ENCODE measurements at regions not wholly inside any gene's neighbourhood (a gene's known extent, or its start where the extent isn't known, plus 50 kb on each side); places are given as distances from the start of the nearest gene placed in this dataset.
"Not testable (repeated sequence)": the region's sequence is repeated elsewhere in the genome, so short reads cannot be mapped to it uniquely, and the experiment has no call there.

DNA sequence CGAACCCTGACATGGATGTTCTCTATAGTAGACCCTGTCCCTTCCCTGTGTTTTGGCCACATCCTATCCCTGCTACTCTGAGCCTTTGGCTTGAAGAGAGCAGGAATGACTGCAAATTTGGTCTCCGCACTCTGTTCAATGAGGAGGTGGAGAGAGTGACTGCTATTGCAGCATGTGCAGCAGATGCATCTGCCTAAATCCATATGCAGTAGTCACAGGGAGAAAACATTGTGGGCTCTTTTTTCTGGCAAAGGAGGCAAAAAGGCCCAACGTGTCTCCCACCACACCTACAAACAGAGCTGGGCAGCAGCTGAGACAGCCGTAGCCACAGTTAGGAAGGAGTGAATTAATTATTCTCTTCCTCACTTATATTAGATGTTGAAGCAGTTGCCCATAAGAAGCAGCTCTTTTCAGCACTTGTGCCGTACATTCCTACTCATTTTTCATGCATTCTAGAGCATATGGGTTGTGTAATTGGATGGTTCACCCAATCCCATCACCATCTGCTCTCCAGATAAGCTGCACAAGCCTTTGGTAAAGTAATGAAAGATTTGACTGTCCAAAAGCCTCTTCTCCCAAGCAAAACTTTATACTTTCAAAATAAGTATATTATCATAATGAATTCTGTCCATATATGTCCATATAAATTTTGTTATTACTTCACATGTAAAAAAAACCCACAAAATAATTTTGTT, 147.9 kb upstream of the FAM47A start:
- ATAC-seq (ENCODE audit: low FRiP score): no peak

DNA sequence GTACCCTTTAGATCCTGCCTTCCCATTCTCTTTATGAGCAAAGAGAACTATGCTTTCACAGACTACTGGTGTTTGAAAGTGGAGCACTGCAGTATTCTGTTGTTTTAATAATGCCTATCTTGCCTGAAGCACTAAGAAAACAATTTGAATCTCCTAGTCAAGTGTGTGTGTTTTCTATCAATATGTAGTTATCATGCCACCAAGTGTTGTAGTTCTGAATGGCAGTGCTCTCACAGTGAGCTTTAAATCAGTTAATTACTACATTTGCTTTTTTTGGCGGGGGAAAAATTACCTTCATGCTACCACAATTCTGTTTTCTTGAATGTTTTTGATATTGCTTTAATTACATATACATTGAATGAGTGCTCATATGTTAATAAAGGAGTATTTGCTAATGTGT, 143.6 kb upstream of the FAM47A start:
- 0 to 56% methylated on average over 1 of the region's 1 CpG for WGBS, 2 donors
- intact Hi-C loops (cut with DNase I): no loop called here
- Histone ChIP-seq H3K4me1 (ENCODE audit: control insufficient read depth in 1 of 2, insufficient read depth in 2 of 2, low read length in 2 of 2) (no peaks in the 10 kb centered on the region), H3K27ac (ENCODE audit: low read depth in 1 of 2, low read length in 2 of 2) (no peak overlapping the region), H3K9me3 (ENCODE audit: control insufficient read depth, low read length) (no peaks in the 10 kb centered on the region), H3K4me3 (ENCODE audit: low read length in 2 of 2) (no peak overlapping the region), H3K27me3 (ENCODE audit: control insufficient read depth in 1 of 2, insufficient read depth in 2 of 2, low read length in 1 of 2) (no peaks in the 10 kb centered on the region), H3K36me3 (ENCODE audit: control insufficient read depth in 1 of 2, insufficient read depth in 2 of 2, low read length in 1 of 2) (no peaks in the 10 kb centered on the region)
- no peak for ATAC-seq (ENCODE audit: low FRiP score)
- no peak for DNase-seq

More for the DNA sequence above, 147.9 kb upstream of the FAM47A start:
- no peaks in the 10 kb centered on the region for H3K9me3 ChIP-seq (ENCODE audit: control insufficient read depth, low read length)
- no peaks in the 10 kb centered on the region for H3K27me3 ChIP-seq (ENCODE audit: control insufficient read depth in 1 of 2, insufficient read depth in 2 of 2, low read length in 1 of 2)
- H3K4me3 ChIP-seq (ENCODE audit: low read length in 2 of 2): no peak overlapping the region
- no peak overlapping the region for H3K27ac ChIP-seq (ENCODE audit: low read depth in 1 of 2, low read length in 2 of 2)
- H3K4me1 ChIP-seq (ENCODE audit: control insufficient read depth in 1 of 2, insufficient read depth in 2 of 2, low read length in 2 of 2): no peaks in the 10 kb centered on the region
- intact Hi-C loops (cut with DNase I): no loop called here
- H3K36me3 ChIP-seq (ENCODE audit: control insufficient read depth in 1 of 2, insufficient read depth in 2 of 2, low read length in 1 of 2): no peaks in the 10 kb centered on the region
- no peak for DNase-seq
- 70 to 75% methylated on average over 5 of the region's 5 CpGs for WGBS, 2 donors

GRCh38 chrX:34270434-34270833, 138.3 kb upstream of the FAM47A start:
- H3K4me1 ChIP-seq (ENCODE audit: control insufficient read depth in 1 of 2, insufficient read depth in 2 of 2, low read length in 2 of 2): no peaks in the 10 kb centered on the region
- H3K9me3 ChIP-seq (ENCODE audit: control insufficient read depth, low read length): no peaks in the 10 kb centered on the region
- H3K27ac ChIP-seq (ENCODE audit: low read depth in 1 of 2, low read length in 2 of 2): no peak overlapping the region
- WGBS, 2 donors: 84 to 86% methylated on average over 2 of the region's 2 CpGs
- no peaks in the 10 kb centered on the region for H3K27me3 ChIP-seq (ENCODE audit: control insufficient read depth in 1 of 2, insufficient read depth in 2 of 2, low read length in 1 of 2)
- no peak overlapping the region for H3K4me3 ChIP-seq (ENCODE audit: low read length in 2 of 2)
- DNase-seq: no peak
- intact Hi-C loops (cut with DNase I): no loop called here
- no peaks in the 10 kb centered on the region for H3K36me3 ChIP-seq (ENCODE audit: control insufficient read depth in 1 of 2, insufficient read depth in 2 of 2, low read length in 1 of 2)
- ATAC-seq (ENCODE audit: low FRiP score): no peak

GRCh38 chrX:34238896-34239295, 106.8 kb upstream of the FAM47A start:
- H3K4me1 ChIP-seq (ENCODE audit: control insufficient read depth in 1 of 2, insufficient read depth in 2 of 2, low read length in 2 of 2): no peaks in the 10 kb centered on the region
- intact Hi-C loops (cut with DNase I): no loop called here
- 49 to 62% methylated on average over 4 of the region's 4 CpGs for WGBS, 2 donors
- no peak overlapping the region for H3K27ac ChIP-seq (ENCODE audit: low read depth in 1 of 2, low read length in 2 of 2)
- no peaks in the 10 kb centered on the region for H3K27me3 ChIP-seq (ENCODE audit: control insufficient read depth in 1 of 2, insufficient read depth in 2 of 2, low read length in 1 of 2)
- no peaks in the 10 kb centered on the region for H3K36me3 ChIP-seq (ENCODE audit: control insufficient read depth in 1 of 2, insufficient read depth in 2 of 2, low read length in 1 of 2)
- H3K4me3 ChIP-seq (ENCODE audit: low read length in 2 of 2): no peak overlapping the region
- H3K9me3 ChIP-seq (ENCODE audit: control insufficient read depth, low read length): no peaks in the 10 kb centered on the region
- no peak for DNase-seq
- no peak for ATAC-seq (ENCODE audit: low FRiP score)

DNA sequence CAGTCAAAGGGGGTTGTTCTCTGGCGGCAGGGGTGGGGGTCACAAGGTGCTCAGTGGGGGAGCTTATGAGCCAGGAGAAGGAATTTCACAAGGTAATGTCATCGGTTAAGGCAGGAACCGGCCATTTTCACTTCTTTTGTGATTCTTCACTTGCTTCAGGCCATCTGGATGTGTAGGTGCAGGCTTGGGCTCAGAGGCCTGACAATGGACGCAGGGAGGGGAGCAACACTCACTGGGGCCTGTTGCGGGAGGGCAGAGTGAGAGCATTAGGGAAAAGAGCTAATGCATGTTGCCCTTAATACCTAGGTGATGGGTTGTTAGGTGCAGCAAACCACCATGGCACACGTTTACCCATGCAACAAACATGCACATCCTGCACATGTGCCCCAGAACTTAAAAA, 98.0 kb upstream of the FAM47A start:
- intact Hi-C loops (cut with DNase I); H3K4me3 ChIP-seq (ENCODE audit: low read length in 2 of 2); H3K4me1 ChIP-seq (ENCODE audit: control insufficient read depth in 1 of 2, insufficient read depth in 2 of 2, low read length in 2 of 2); ATAC-seq (ENCODE audit: low FRiP score); DNase-seq; H3K27me3 ChIP-seq (ENCODE audit: control insufficient read depth in 1 of 2, insufficient read depth in 2 of 2, low read length in 1 of 2); H3K27ac ChIP-seq (ENCODE audit: low read depth in 1 of 2, low read length in 2 of 2); H3K36me3 ChIP-seq (ENCODE audit: control insufficient read depth in 1 of 2, insufficient read depth in 2 of 2, low read length in 1 of 2); H3K9me3 ChIP-seq (ENCODE audit: control insufficient read depth, low read length): not testable (repeated sequence)
- 73 to 77% methylated on average over 6 of the region's 6 CpGs for WGBS, 2 donors

- intact Hi-C loops (cut with DNase I): no loop called here
These were observed 95.7 kb upstream of the FAM47A start for GRCh38 chrX:34227804-34228203.

GRCh38 chrX:34223574-34223973, 91.5 kb upstream of the FAM47A start:
- no peaks in the 10 kb centered on the region for H3K27me3 ChIP-seq (ENCODE audit: control insufficient read depth in 1 of 2, insufficient read depth in 2 of 2, low read length in 1 of 2)
- H3K9me3 ChIP-seq (ENCODE audit: control insufficient read depth, low read length): no peaks in the 10 kb centered on the region
- intact Hi-C loops (cut with DNase I): no loop called here
- DNase-seq (no peak), ATAC-seq (ENCODE audit: low FRiP score) (no peak)
- H3K4me3 ChIP-seq (ENCODE audit: low read length in 2 of 2): no peak overlapping the region
- 53 to 60% methylated on average over 3 of the region's 3 CpGs for WGBS, 2 donors
- H3K36me3 ChIP-seq (ENCODE audit: control insufficient read depth in 1 of 2, insufficient read depth in 2 of 2, low read length in 1 of 2): no peaks in the 10 kb centered on the region
- H3K4me1 ChIP-seq (ENCODE audit: control insufficient read depth in 1 of 2, insufficient read depth in 2 of 2, low read length in 2 of 2): no peaks in the 10 kb centered on the region
- H3K27ac ChIP-seq (ENCODE audit: low read depth in 1 of 2, low read length in 2 of 2): no peak overlapping the region

More at GRCh38 chrX:34227804-34228203, 95.7 kb upstream of the FAM47A start:
- Histone ChIP-seq H3K27ac (ENCODE audit: low read depth in 1 of 2, low read length in 2 of 2) (no peak overlapping the region), H3K4me3 (ENCODE audit: low read length in 2 of 2) (no peak overlapping the region), H3K9me3 (ENCODE audit: control insufficient read depth, low read length) (no peaks in the 10 kb centered on the region), H3K36me3 (ENCODE audit: control insufficient read depth in 1 of 2, insufficient read depth in 2 of 2, low read length in 1 of 2) (no peaks in the 10 kb centered on the region), H3K27me3 (ENCODE audit: control insufficient read depth in 1 of 2, insufficient read depth in 2 of 2, low read length in 1 of 2) (no peaks in the 10 kb centered on the region), H3K4me1 (ENCODE audit: control insufficient read depth in 1 of 2, insufficient read depth in 2 of 2, low read length in 2 of 2) (no peaks in the 10 kb centered on the region)
- WGBS, 2 donors: 96 to 97% methylated on average over 2 of the region's 2 CpGs
- DNase-seq (no peak), ATAC-seq (ENCODE audit: low FRiP score) (no peak)

DNA sequence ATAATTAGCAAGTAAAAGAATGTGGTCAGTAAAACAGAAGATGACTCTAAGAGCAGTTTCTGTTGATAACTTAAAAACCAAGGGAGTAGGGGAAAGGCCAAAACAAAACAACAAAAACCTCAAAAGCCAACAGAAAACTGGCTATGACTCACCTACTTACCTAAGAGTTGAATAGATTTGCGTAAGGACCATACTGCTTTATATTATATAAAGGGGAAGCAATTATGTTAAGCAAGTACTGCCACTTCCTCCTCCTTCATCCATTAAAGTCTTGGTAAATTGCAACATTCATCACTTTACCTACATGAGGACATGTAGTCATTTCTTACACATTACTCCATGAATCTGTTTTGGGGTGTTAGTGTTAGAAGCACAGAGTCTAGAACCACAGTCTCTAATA, 85.9 kb upstream of the FAM47A start:
- H3K4me3 ChIP-seq (ENCODE audit: low read length in 2 of 2): no peak overlapping the region
- no peak for DNase-seq
- intact Hi-C loops (cut with DNase I): no loop called here
- H3K36me3 ChIP-seq (ENCODE audit: control insufficient read depth in 1 of 2, insufficient read depth in 2 of 2, low read length in 1 of 2): no peaks in the 10 kb centered on the region
- H3K27me3 ChIP-seq (ENCODE audit: control insufficient read depth in 1 of 2, insufficient read depth in 2 of 2, low read length in 1 of 2): no peaks in the 10 kb centered on the region
- H3K27ac ChIP-seq (ENCODE audit: low read depth in 1 of 2, low read length in 2 of 2): no peak overlapping the region
- no peaks in the 10 kb centered on the region for H3K9me3 ChIP-seq (ENCODE audit: control insufficient read depth, low read length)
- H3K4me1 ChIP-seq (ENCODE audit: control insufficient read depth in 1 of 2, insufficient read depth in 2 of 2, low read length in 2 of 2): no peaks in the 10 kb centered on the region
- 73 to 81% methylated on average over 1 of the region's 1 CpG for WGBS, 2 donors
- ATAC-seq (ENCODE audit: low FRiP score): no peak

GRCh38 chrX:34197946-34198345, 65.8 kb upstream of the FAM47A start:
- intact Hi-C loops (cut with DNase I): no loop called here
- 13 to 38% methylated on average over 1 of the region's 1 CpG for WGBS, 2 donors
- no peaks in the 10 kb centered on the region for H3K36me3 ChIP-seq (ENCODE audit: control insufficient read depth in 1 of 2, insufficient read depth in 2 of 2, low read length in 1 of 2)
- no peak overlapping the region for H3K4me3 ChIP-seq (ENCODE audit: low read length in 2 of 2)
- no peak for DNase-seq
- no peak for ATAC-seq (ENCODE audit: low FRiP score)
- no peaks in the 10 kb centered on the region for H3K9me3 ChIP-seq (ENCODE audit: control insufficient read depth, low read length)
- no peak overlapping the region for H3K27ac ChIP-seq (ENCODE audit: low read depth in 1 of 2, low read length in 2 of 2)
- H3K4me1 ChIP-seq (ENCODE audit: control insufficient read depth in 1 of 2, insufficient read depth in 2 of 2, low read length in 2 of 2): no peaks in the 10 kb centered on the region
- no peaks in the 10 kb centered on the region for H3K27me3 ChIP-seq (ENCODE audit: control insufficient read depth in 1 of 2, insufficient read depth in 2 of 2, low read length in 1 of 2)
